ENCODE measurements at regions not wholly inside any gene's neighbourhood (a gene's known extent, or its start where the extent isn't known, plus 50 kb on each side); places are given as distances from the start of the nearest gene placed in this dataset.

DNA sequence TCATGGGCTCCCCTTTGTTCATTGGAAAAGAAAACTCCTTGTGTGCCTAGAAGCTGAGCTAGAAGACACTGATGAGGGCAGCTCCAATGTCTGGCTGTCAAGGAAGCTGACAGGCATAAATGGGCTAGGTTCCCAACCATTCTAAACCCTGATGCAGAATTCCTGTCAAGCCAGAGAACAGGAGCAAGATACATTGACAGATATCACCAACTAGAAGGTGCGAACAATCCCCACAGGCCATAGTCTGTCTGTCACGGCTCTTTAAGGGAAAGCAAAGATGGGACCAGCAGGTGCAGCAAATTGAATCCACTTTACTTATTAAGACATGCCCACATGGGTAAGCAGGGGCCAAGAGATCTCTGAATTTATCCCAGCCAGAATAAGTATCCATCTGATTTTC is 617.9 kb upstream of the POT1 start:
- TF ChIP-seq POLR2A (IDR thresholded peaks at IDR 0.05) (no peak), POLR2AphosphoS5 (IDR thresholded peaks at IDR 0.05) (no peak)
- TF ChIP-seq, protein P1, sequence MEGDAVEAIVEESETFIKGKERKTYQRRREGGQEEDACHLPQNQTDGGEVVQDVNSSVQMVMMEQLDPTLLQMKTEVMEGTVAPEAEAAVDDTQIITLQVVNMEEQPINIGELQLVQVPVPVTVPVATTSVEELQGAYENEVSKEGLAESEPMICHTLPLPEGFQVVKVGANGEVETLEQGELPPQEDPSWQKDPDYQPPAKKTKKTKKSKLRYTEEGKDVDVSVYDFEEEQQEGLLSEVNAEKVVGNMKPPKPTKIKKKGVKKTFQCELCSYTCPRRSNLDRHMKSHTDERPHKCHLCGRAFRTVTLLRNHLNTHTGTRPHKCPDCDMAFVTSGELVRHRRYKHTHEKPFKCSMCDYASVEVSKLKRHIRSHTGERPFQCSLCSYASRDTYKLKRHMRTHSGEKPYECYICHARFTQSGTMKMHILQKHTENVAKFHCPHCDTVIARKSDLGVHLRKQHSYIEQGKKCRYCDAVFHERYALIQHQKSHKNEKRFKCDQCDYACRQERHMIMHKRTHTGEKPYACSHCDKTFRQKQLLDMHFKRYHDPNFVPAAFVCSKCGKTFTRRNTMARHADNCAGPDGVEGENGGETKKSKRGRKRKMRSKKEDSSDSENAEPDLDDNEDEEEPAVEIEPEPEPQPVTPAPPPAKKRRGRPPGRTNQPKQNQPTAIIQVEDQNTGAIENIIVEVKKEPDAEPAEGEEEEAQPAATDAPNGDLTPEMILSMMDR (IDR thresholded peaks at IDR 0.05 in 8 of 11, conservative IDR thresholded peaks at IDR 0.05 in 3 of 11) = no peak

Measured in spleen (tissue), 7 donors.